Gastroesophageal sphincter (tissue), 4 donors: ENCODE measurements at regions not wholly inside any gene's neighbourhood (a gene's known extent, or its start where the extent isn't known, plus 50 kb on each side); places are given as distances from the start of the nearest gene placed in this dataset.

ENCODE experiments used
- ATAC-seq: fragments of 150-250 bp; one replicate; pipeline ENCODE4 v1.9.1; 2016; ENCODE audit warnings: mild to moderate bottlenecking, moderate library complexity
- H3K27ac ChIP-seq, 4 donors: fragments of 200-600 bp; sonication (generic) in 3 of 4; 1 replicate in 3 of 4; 2 replicates in 1 of 4; pipeline ENCODE4 v1.5.1; 2016 to 2019
- H3K27me3 ChIP-seq: fragments of 200-600 bp; sonication (generic); one replicate; pipeline ENCODE4 v1.5.1; 2019
- H3K36me3 ChIP-seq, 2 donors: fragments of 200-600 bp; sonication (generic); one replicate each; pipeline ENCODE4 v1.5.1; 2019; ENCODE audit warnings: control low read depth in 1 of 2
- H3K4me1 ChIP-seq, 3 donors: fragments of 200-600 bp; sonication (generic); 1 replicate in 2 of 3; 2 replicates in 1 of 3; pipeline ENCODE4 v1.5.1; 2016 to 2019; ENCODE audit warnings: control low read depth in 2 of 3
- H3K4me3 ChIP-seq, 2 donors: fragments of 200-600 bp; sonication (generic); one replicate each; pipeline ENCODE4 v1.5.1; 2019; ENCODE audit warnings: mild to moderate bottlenecking in 1 of 2, moderate library complexity in 1 of 2
- H3K9me3 ChIP-seq, 3 donors: fragments of 200-600 bp; sonication (generic); one replicate each; pipeline ENCODE4 v1.5.1; 2017 to 2019; ENCODE audit warnings: control low read depth in 2 of 3
- CTCF ChIP-seq, 4 experiments: fragments of 200-600 bp in 2 of 4; fragments of 450-650 bp in 2 of 4; sonication (generic) in 1 of 4; IDR thresholded peaks; one replicate each; pipeline ENCODE4 v1.5.1; 2017 to 2019; ENCODE audit warnings: antibody characterized with exemption in 4 of 4, mild to moderate bottlenecking in 2 of 4, moderate library complexity in 2 of 4
- EP300 ChIP-seq: sonication (generic); formaldehyde crosslinking; IDR thresholded peaks from one replicate; pipeline ENCODE4 v1.6.1; 2017; ENCODE audit warnings: antibody characterized with exemption, mild to moderate bottlenecking
- POLR2A ChIP-seq, 2 donors: fragments of 450-650 bp; IDR thresholded peaks; one replicate each; pipeline ENCODE4 v1.6.1; 2017; ENCODE audit warnings: antibody characterized with exemption in 2 of 2, mild to moderate bottlenecking in 2 of 2, moderate library complexity in 1 of 2
- POLR2AphosphoS5 ChIP-seq: sonication (generic); formaldehyde crosslinking; IDR thresholded peaks from one replicate; pipeline ENCODE4 v1.6.1; 2017; ENCODE audit warnings: antibody characterized with exemption
- WGBS, 2 donors: methylation state at CpG; one replicate each; pipeline ENCODE4 v1.1.5; 2018; ENCODE audit warnings: low coverage in 1 of 2; 5-methylcytosine and 5-hydroxymethylcytosine counted together

- ATAC-seq: no peak
- H3K27me3 ChIP-seq: no peaks in the 10 kb centered on the region
- H3K9me3 ChIP-seq: no peaks in the 10 kb centered on the region
- H3K4me1 ChIP-seq: no peaks in the 10 kb centered on the region
- WGBS, 2 donors: 0 to 16% methylated on average over 2 of the region's 2 CpGs
- TF ChIP-seq CTCF (IDR thresholded peaks at IDR 0.05): no peak
- no peak for TF ChIP-seq POLR2A (IDR thresholded peaks at IDR 0.05)
- TF ChIP-seq POLR2AphosphoS5: no peak
- no peak for TF ChIP-seq EP300
- H3K36me3 ChIP-seq: no peaks in the 10 kb centered on the region
- H3K27ac ChIP-seq: no peak overlapping the region
- no peak overlapping the region for H3K4me3 ChIP-seq
Observed at GRCh38 chr10:108352771-108353170, 1188.3 kb upstream of the SORCS1 start.

- no peak overlapping the region for H3K4me3 ChIP-seq
- TF ChIP-seq POLR2AphosphoS5: no peak
- TF ChIP-seq POLR2A (IDR thresholded peaks at IDR 0.05): no peak
- TF ChIP-seq CTCF (IDR thresholded peaks at IDR 0.05): no peak
- no peak for TF ChIP-seq EP300
- 81 to 89% methylated on average over 2 of the region's 2 CpGs for WGBS, 2 donors
- no peak for ATAC-seq
- H3K27ac ChIP-seq: no peak overlapping the region
- H3K4me1 ChIP-seq: no peaks in the 10 kb centered on the region
- H3K36me3 ChIP-seq: no peaks in the 10 kb centered on the region
- no peaks in the 10 kb centered on the region for H3K9me3 ChIP-seq
- H3K27me3 ChIP-seq: no peaks in the 10 kb centered on the region
Observed at GRCh38 chr10:108348215-108348614, 1183.7 kb upstream of the SORCS1 start.

GRCh38 chr10:108346066-108346465 is 1181.6 kb upstream of the SORCS1 start:
- TF ChIP-seq POLR2A (IDR thresholded peaks at IDR 0.05): no peak
- no peak for TF ChIP-seq EP300
- TF ChIP-seq POLR2AphosphoS5: no peak
- TF ChIP-seq CTCF (IDR thresholded peaks at IDR 0.05): no peak
- no peak overlapping the region for H3K27ac ChIP-seq
- H3K27me3 ChIP-seq: no peaks in the 10 kb centered on the region
- WGBS, 2 donors: 60 to 93% methylated on average over 1 to 3 of the region's 3 CpGs
- peaks cover 0 to 5% (median 0%) of the 10 kb centered on the region in 3 donors for H3K9me3 ChIP-seq
- H3K4me1 ChIP-seq: no peaks in the 10 kb centered on the region
- no peak for ATAC-seq
- no peak overlapping the region for H3K4me3 ChIP-seq
- no peaks in the 10 kb centered on the region for H3K36me3 ChIP-seq

- Histone ChIP-seq H3K27me3 (no peaks in the 10 kb centered on the region), H3K4me1 (no peaks in the 10 kb centered on the region), H3K27ac (no peak overlapping the region), H3K4me3 (no peak overlapping the region), H3K36me3 (no peaks in the 10 kb centered on the region), H3K9me3 (peaks cover 0 to 5% (median 0%) of the 10 kb centered on the region in 3 donors)
- TF ChIP-seq POLR2AphosphoS5: no peak
- no peak for TF ChIP-seq CTCF (IDR thresholded peaks at IDR 0.05)
- TF ChIP-seq POLR2A (IDR thresholded peaks at IDR 0.05): no peak
- no peak for TF ChIP-seq EP300
- ATAC-seq: no peak
Observed at GRCh38 chr10:108338146-108338545, 1173.6 kb upstream of the SORCS1 start.

- Histone ChIP-seq H3K36me3 (no peaks in the 10 kb centered on the region), H3K4me1 (no peaks in the 10 kb centered on the region), H3K27ac (no peak overlapping the region), H3K4me3 (no peak overlapping the region), H3K9me3 (peaks cover 0 to 5% (median 0%) of the 10 kb centered on the region in 3 donors), H3K27me3 (no peaks in the 10 kb centered on the region)
- no peak for ATAC-seq
- TF ChIP-seq POLR2AphosphoS5: no peak
- no peak for TF ChIP-seq EP300
- no peak for TF ChIP-seq POLR2A (IDR thresholded peaks at IDR 0.05)
- no peak for TF ChIP-seq CTCF (IDR thresholded peaks at IDR 0.05)
Observed at GRCh38 chr10:108336836-108337235, 1172.3 kb upstream of the SORCS1 start.
